Epidermal melanocyte (primary cell): ENCODE measurements at regions not wholly inside any gene's neighbourhood (a gene's known extent, or its start where the extent isn't known, plus 50 kb on each side); places are given as distances from the start of the nearest gene placed in this dataset.
"Not testable (repeated sequence)": the region's sequence is repeated elsewhere in the genome, so short reads cannot be mapped to it uniquely, and the experiment has no call there.

ENCODE experiments used
- DNase-seq: peaks from one replicate; pipeline ENCODE4 v3.0.0; 2011; ENCODE audit warnings: low spot score; ENCODE audit not compliant: insufficient read length

GRCh38 chr7:146057958-146058357, 58.6 kb upstream of the CNTNAP2 start:
- no peak for DNase-seq

GRCh38 chr7:146054909-146055308, 61.7 kb upstream of the CNTNAP2 start:
- DNase-seq, result no peak

GRCh38 chr7:146053492-146053891, 63.1 kb upstream of the CNTNAP2 start:
- DNase-seq, result no peak

- not testable (repeated sequence) for DNase-seq
These were observed 73.3 kb upstream of the CNTNAP2 start for GRCh38 chr7:146043310-146043709.

GRCh38 chr7:146028251-146028750, 88.3 kb upstream of the CNTNAP2 start:
- DNase-seq, result no peak

DNA sequence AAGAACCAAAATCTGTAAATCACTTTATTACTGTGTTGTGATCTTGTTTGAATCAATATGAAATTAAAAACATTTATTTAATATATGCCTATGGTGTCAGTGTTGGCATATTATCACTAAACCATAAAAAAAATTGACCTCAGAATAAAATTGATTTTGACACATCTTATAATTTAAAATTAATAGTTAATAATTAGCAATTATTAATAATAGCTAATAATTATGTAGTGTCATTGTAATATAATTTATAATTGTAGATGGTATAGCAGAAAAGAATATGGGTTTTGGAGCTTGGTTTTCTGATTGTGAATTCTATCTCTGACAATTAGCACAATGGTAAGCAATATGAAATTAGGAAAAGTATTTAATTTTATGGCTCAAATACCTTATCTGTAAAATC, 89.4 kb upstream of the CNTNAP2 start:
- DNase-seq, result no peak

DNA sequence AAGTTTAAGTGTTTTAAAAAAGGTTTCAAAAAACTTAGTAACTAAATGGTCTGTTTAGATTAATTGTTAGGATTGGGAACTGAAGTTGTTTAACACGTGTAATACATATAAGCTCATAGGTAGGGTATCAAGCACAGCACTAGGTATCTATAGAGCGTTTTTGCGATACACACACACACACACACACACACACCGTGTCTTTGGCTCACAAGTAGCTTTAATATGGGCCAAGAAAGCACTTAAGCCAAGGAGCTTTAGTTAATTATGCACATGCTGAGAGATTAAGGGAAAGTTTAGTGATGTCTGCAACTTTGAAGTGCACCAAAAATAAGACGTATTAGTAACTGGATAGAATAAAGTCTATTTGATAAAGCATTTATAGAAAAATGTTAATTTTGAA, 93.8 kb upstream of the CNTNAP2 start:
- DNase-seq, result no peak

GRCh38 chr7:146019041-146020004, 97.3 kb upstream of the CNTNAP2 start:
- not testable (repeated sequence) for DNase-seq

GRCh38 chr7:146017366-146017765, 99.2 kb upstream of the CNTNAP2 start:
- DNase-seq, result not testable (repeated sequence)

- not testable (repeated sequence) for DNase-seq
These were observed 102.4 kb upstream of the CNTNAP2 start for GRCh38 chr7:146014154-146014553.

DNA sequence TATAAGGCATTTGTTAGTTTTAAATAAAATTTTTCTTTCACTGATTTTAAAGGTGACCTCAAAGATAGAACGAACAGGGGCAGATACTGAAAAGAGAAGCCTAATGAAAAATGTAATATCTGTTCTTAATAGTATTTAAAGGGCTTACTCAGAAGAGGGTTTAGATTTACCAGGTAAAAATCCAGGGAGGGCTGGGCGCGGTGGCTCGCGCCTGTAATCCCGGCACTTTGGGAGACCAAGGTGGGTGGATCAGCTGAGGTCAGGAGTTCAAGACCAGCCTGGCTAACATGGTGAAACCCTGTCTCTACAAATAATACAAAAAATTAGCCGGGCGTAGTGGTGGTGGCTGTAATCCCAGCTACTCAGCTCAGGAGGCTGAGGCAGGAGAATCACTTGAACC, 108.3 kb upstream of the CNTNAP2 start:
- no peak for DNase-seq

DNA sequence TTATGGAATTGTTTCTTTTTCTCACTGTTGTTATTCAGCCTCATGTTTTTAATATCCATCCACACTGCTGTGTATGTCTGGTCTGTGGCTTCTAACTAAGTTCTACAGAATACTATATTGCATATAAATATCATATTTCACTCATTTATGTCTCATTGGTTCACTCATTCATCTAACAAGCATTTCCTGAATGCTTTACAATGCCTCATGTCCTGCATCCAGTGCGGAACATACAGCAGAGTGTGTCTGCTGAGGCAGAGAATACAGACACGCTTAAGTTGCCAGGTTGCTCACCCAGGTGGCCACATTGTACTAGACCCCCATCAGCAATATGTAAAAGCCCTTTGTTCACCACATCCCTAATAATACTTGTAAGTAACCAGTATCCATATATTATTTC, 111.8 kb upstream of the CNTNAP2 start:
- no peak for DNase-seq

DNA sequence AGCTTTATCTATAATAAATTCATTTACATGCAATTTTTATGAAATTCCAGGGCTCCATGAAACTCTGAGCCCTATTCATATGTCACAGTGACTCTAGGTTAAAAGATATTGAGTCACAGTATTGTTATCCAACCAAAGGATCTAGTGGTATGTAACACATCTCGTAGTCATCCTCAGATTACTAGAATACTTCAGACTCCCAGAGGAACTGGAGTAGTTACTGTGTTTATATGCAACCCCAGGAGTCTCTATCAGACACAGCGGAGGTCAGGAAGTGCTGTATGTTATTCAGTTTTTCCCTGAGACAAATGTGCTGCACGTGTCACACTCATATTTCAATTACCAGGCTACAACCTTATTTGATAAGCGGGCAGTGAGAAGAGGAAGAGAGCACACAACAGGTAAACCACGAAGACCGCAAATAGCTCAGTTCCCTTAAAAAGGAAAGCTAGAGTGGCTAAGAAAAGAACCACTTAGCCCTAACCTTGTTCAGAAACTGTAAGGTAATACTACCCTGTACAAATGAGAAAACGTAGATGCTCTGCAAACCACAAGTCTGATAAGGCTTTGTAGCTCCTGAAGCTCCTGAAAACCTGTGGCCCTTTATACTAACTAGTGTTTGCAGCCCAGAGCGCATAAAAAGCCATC, 114.0 kb upstream of the CNTNAP2 start:
- no peak for DNase-seq

GRCh38 chr7:146002008-146002407, 114.6 kb upstream of the CNTNAP2 start:
- no peak for DNase-seq

DNA sequence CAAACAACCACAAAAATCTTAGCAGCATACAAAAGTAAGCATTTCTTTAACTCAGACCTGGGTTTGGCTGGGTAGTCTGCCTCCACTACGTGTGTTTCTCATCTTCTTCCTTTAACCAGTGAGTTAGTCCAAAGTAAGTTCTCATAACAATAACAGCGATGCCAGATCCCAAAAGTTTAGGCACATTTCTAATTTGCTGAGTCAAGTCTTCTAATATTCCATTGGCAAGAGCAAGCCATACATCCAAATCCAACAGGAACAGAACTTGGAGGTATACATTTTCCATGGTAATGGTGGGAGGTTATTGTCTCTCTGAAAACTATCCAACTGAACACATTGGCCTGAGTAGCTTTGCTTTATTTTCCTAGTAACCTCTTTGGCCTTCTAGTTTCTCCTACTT, 115.7 kb upstream of the CNTNAP2 start:
- no peak for DNase-seq

GRCh38 chr7:145989469-145989868, 127.1 kb upstream of the CNTNAP2 start:
- no peak for DNase-seq

- DNase-seq, result no peak
These were observed 130.2 kb upstream of the CNTNAP2 start for GRCh38 chr7:145986248-145986874.

- DNase-seq, result no peak
These were observed 137.8 kb upstream of the CNTNAP2 start for GRCh38 chr7:145978769-145979168.

DNA sequence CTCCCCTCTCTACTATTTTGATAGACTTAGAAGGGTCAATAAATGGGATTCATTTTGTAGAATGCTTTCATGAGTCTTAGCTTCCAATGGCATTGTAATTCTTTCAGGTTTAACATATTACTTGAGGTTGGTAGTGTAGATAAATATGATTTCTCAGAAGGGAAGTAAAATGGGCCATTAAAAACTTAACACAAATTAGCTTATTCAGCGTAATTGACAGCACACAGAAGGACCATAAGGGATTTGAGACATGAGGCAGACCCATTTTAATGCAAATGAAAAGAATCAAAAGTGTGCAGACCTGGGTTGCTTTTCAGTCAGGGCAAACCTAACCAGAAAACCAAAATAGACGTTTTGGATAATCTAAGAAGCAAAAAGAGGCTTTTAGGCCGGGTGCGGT, 156.6 kb upstream of the CNTNAP2 start:
- no peak for DNase-seq

DNA sequence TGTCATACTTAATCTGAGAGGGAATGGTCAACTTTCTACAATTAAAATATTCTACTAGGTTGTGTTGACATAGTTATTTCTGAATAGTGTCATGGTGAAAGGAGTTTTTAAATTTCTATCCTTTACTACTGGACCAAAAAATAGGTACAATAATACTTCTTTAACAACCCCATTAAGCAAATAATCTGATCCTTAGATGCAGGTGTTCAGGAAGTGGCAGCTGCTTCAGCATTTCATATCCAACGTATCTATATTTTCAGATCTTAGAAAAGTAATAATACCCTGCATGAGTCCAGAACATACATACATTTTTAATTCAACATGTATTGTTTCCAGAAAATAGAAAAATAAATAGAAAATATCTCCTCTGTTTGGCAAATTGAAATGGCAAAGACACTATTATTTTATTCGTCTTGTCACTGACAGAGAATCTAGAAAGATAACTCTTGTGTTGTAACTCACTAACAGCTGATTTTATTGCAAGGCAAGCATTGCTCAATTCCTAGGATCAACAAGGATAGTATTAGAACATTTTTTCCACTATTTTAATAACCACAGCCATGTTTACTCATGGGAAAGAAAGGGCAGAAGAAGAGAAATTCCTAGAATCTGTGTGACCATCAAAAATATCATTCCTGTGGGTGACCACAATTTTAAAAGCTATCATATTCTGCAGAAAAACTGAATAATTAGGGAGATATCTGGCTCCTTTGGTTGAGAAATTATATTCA, 159.3 kb upstream of the CNTNAP2 start:
- no peak for DNase-seq

DNA sequence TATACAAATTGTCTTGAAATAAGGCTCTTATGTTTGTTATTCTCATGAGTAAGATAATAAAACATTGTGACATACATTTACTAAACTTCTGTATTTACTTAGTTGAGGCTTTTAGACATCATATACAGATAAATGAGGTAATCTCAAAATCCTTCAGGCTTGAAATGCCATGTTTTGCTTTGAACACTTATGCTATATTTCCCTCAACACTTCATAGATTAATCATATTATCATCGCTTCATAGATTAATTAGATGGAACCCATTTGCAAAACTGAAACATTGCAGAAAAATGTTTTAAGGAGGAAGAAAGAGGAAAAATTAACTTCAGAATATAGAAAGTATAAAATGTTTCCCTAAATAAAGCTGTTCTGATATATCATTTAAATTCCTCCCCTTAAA, 165.0 kb upstream of the CNTNAP2 start:
- no peak for DNase-seq
